ENCODE measurements at regions not wholly inside any gene's neighbourhood (a gene's known extent, or its start where the extent isn't known, plus 50 kb on each side); places are given as distances from the start of the nearest gene placed in this dataset.
"Not testable (repeated sequence)": the region's sequence is repeated elsewhere in the genome, so short reads cannot be mapped to it uniquely, and the experiment has no call there.

DNA sequence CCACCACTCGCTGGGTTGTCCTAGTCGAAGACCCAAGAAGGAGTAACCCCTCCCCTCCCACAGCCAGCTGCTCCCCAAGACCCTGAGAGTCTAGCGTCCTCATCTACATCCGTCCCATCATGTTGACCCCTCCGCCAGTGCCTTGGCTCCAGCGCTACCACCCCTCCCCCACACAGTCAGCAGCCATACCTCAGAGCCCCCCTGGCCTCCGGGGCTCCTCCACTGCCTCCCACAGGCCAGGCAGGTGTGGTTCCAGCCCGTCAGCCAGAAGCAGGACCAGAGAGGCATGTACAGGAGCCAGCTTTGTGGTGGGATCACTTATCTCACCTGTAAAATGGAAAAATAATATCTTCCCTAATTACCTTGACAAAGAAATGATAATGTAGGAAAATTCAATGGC lies 51.5 kb upstream of the PHF21B start:
- no peak for DNase-seq

DNA sequence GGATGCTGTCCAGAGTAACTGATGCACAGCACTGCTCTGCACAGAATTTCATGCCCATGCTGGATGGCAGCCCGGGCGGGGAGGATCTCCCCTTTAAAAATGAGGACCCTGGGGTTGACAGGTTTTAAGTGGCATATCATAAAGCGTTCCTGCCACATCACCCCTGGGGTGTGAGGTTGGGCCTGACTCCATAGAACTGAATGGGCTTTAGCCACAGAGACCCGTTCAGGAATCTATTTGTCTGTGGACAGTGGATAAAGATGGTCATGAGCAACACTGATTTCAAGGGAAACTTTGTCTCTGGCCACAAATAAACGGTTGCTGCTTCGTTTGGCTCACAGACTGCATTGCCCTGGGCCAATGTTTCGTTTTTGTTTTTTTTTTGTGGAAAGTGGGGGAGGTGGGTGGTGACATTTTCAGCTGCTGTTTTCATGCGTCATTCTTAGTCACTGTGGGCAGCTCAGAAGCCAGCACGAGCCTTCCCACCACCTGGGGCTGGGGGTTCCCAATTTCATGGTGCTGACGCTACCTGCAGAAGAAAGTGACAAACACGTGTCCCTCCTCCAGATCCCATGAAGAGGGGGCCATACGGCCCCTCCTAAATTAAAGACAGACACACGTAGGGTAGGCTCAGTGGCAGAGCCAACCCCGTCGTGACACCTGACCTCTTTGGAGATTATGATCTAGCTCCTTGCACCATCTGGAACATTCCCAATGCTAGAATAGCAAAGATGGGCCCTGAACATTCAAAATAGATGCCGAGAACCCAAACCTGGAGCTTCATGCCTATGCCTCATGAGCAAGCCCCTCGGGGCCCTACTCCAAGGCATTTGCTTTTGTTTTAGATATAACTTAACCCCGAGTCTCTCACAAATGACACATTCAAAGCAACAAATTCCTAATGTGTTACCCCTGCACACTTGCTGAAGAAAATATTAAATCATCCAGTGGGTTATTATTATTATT lies 54.8 kb upstream of the PHF21B start:
- DNase-seq, result no peak

DNA sequence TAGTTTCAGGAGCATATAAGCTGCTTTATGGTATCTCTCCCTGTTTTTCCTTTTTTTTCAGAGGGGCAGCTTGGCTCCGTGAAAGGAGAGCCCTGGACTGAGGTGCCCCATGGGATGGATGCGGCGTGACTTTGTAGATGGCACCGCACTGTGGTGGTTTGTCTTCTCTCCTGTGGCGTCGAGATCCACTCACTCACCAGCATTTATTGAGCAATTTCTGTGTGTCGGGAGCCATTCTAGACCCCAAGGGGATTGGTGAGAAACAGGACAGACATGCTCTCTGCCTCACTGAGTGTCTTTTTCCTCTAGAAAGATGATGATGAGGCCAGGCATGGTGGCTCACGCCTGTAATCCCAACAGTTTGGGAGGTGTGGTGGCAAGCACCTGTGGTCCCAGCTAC lies 55.9 kb upstream of the PHF21B start:
- no peak for DNase-seq

DNA sequence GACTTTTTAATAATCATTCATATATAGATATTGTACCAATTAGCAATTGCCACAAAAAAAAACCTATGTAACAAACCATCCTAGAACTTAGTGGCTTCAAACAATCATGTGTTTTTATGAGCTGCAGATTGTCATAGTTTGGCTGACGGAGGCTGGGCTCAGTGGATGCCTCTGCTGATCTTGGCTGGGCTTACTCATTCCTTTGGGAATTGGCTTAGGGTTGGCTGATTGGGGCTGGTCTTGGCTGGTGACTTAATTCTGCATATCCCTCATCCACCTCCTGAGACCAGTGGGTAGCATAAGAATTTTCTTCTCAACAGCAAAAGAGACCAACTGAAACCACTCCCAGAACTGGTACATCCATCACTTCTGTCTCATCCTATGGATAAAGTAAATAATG lies 57.9 kb upstream of the PHF21B start:
- DNase-seq, result no peak

DNA sequence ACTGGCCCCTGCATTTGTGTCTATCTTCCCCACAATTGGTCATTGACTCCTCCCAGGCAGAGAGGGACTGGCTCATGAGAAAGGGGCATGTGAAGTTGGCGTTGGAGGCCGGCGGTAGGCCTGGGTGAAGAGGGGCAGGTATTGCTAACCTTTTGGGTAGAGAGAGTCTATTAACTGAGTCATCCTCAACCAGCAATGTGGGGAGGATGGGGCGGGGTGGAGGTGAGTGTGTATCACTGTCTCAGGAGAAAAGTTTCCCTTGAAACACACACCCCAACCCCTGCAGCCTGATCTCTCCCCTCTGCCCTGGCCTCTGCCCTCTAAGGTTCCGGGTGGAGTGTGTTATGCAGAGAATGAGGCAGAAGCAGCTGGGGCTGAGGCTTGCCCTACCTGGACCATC lies 60.1 kb upstream of the PHF21B start:
- DNase-seq, result no peak

DNA sequence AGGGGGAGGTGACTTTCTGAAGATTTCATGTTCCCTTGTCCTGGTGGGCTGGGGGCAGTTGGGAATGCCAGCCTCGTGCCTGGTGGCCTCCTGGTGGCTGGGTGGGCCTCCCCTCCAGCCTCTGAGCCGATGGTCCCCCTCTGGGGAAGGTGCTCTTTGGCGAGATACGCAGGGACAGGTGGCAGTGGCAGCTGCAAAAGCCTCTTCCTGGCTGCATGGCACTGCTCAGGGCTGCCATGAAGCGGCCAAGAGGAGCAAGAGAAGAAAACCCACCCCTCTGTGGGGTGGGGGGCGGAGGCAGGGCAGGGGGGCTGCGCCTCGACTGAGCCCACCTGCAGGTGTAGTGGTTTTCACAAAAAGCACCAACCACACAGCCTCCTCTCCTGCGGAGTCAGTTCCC lies 61.8 kb upstream of the PHF21B start:
- no peak for DNase-seq

DNA sequence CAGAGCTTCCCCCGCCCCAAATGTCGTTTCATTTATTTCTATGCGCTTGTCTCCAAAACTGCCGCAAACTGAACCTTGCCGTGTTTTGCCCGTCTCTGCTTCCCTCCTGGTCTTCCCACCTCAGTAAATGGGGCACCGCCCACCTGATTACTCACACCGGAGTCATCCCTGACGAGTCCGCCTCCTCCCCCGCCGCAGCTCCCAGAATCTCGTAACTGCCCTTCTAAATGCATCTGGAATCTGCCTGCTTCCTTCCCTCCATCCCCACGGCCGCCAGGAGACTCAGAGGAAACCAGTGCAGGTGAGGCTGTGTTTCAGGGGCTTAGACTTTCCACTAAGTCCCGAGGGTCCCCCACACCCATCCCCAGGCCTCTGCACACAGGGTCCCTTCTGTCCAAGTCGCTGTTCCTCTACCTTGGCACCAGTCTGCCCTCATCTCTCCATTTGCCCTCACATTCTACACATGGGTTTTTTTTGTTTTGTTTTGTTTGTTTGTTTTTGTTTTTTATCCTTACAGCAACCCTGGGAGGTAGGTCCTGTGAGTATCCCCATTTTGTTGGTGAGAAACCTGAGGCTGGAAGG lies 62.6 kb upstream of the PHF21B start:
- DNase-seq, result no peak

DNA sequence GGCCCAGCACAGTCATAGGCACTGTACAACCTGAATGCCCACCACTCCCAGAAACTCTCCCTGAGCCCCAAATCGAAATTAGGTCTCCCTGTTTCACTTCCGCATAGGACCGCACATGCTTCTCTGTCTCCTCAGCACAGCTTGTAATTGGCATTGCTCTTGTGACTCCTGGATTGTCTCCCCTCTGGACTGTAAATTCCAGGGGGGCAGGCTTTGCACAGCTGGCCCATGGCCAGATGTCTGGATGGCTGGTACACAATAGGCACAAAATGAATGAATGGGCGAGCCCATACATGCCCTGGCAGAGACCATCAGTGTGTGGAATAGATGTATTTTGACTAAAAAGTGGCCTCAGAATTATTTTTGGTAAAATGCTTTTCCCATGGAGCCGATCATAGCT lies 63.3 kb upstream of the PHF21B start:
- DNase-seq, result no peak

DNA sequence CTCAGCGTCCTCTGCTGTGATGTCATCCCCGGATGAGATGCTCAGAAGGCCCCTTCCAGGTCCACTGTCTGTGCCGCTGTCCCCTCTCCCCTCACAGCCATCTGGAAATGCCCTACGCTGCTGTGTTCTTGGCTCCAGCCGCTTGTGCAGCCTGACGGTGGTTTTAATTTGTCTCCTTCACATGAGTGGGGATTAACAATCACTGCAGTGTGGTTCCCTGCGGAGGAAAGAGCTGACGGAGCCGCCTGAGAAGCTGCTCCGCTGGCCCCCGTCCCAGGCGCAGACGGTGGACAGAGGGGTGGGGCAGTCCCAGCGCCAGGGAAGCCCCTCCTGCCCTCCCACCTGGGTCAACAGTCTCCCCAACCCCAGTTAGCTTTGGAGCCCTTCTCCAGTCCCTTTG lies 67.5 kb upstream of the PHF21B start:
- peak in 1 of 2 experiments; percentile 53 for DNase-seq

DNA sequence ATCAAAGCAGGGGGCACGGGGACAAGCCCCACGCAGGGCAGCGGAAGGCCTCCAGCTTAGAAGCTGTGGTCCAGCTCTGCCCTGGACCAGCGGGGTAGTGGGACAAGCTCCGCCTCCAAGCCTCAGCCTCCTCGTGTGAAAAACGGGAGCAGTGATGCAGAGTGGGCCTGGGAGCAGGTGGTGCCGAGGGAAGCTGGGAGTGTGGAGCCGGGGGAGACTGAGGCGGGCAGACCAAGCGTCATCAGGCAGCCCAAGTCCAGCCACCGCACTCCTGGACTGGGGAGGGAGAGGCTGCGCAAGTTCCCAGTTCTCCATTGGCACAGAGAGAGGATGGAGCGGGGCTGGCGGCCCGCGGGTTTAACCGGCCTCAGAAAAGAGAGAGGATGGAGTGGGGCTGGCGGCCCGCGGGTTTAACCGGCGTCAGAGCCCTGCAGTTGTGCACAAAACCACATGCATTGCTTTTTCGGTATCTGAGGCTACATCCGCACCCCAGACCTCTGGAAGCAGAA lies 68.1 kb upstream of the PHF21B start:
- no peak for DNase-seq

DNA sequence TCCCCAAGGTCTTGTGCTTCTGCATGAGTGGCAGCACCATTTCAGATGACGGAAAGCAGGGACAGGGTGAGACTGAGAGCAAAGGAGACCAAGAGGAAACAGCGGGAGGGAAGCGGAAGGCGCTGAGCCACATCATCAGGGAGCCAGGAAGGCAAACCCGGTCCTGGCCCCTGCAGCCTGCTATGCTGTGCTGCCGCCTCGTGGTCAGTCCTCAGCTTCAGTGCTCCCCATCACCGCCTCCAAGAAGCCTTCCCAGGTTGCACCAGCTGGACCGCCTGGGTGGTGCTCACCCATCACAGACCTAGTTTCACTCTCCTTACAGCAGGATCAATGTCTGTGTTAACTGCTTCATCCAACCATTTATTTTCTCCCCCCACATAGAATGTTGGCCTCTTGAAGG lies 73.0 kb upstream of the PHF21B start:
- no peak for DNase-seq

DNA sequence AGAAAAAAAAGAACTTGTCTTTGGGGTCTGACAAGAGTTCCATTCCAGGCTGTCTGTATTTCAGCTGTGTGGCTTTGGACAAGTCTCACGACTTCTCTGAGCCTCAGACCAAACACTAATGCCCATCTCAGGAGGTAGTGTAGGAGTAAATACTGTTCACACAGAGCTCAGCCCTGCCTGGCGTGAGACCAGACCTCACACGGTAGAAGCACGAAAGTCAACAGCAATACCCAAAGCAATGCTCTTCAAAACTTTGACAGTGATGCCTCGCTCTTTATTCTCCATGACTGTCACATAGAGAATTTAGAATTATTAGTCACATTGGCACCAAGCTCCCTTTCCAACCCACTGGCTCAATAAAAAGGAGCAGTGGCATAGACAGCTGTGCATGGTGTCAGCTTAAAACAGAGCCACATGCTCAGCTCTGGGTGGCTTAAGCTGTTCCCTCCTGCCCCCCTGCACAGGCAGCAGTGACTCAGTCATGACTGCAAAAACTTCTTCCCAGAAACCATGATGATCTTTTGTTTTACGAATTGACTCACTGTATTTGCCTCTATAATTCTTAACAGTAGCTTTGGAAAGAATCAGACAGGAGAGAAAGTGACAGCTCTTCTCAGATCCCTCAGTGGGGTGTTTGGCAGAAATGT lies 74.0 kb upstream of the PHF21B start:
- peak in 1 of 2 experiments; percentile 26 for DNase-seq

DNA sequence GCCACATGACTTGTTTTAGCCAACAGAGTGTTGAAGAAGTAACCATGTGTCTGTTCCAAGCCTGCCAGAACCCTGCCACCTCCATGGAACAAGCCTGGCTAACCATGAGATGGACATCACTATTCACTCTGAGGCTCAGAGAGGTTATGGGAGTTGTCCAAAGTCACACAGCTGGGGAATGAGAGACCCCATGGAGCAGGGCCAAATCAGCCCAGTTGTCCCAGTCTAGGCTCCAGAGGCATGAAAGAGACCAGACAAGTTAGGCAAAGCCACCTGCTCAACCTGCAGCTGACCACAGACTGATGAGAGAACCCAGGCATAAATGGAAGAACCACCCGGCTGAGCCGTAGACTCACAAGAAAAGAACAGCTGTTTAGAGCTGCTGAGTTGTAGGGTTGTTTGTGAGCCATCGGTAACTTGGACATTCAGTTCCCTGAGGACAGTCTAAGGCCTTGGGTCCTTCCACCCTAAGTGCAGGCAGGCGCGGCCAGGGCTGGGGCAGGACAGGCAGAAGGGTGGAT lies 74.7 kb upstream of the PHF21B start:
- no peak for DNase-seq

DNA sequence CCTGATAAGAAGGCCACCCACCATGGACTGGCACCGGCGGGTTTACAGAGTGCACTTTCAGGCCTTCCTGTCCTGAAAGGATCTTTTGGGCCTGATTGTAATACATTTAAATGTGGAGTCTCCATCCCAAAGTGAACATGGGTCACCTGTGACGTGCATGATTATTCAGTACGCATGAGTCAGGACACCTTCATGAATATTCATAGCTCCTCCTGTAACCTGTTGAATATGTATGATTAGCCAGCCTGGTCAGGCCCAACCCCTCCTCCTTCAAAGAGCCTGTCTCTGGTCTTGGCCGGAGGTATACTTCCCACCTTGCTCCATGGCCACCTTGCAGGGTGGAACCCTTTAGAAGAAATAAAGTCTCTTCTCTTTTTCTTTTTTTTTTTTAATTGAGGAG lies 75.9 kb upstream of the NUP50 start:
- DNase-seq, result no peak

DNA sequence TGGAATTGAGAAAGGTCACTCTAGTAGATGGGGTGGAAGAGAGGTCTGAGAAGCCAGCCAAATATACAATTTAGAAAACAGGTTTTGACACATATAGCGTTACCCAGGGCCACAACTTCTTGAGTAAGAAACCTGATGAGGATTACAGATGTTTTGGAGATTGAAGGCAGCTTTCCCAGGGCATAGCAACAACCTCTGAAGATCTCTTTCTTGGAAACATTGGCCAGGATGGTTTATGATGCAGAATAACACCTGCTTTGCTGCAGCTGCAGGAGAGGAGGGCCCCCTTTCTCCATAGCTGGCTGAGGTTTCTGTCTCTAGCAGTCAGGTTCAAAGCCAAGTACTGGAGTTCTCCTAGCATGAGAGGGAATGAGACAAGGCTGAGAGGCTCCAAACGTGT lies 75.1 kb upstream of the NUP50 start:
- no peak for DNase-seq

DNA sequence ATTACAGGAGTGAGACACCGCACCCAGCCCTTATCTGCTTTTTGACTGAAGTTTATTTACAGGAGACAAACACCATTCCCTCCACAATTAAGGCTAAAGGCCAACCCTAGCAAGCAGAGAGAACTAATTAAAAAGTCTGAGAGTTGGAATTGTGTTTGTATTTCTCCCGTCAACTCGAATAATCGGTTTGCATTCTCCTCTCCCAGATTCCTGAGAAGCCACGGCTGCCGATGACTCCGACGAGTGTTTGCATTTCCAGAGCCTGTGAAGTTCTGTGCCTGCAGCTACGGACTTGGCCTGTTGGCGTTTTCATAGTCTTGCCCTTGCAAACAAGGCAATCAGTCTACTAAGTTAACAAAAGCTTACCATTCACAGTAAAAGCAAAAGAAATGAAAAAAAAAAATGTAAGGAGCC lies 73.2 kb upstream of the NUP50 start:
- DNase-seq, result no peak

DNA sequence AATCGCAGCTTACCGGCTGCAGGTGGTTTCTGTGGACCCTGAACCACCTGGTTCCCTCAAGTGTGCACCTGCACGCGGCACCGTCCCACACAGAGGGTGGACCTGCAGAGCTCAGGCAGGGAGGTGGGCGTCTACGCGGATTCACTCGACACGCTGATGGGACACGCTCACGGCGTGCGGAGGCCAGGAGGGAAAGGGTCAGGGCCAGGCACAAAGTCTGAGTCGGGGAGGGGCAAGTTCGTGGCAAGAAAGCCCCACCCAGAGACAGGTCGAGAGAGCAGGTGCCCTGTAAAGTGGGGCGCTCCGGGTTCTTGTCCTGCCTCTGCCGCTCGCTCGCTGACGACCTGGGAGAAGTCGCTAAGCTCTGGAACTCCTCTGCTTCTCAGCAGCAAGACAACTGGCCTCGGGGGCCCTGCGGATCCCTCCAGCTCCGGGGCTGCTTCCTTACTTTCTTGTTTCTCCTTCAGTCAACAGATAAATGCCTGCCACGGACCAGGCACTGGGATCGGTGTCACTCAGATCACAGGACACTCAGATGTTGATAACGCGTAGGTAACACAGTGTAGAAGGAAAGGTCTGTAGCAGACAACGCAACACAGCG lies 72.4 kb upstream of the NUP50 start:
- DNase-seq, result no peak

DNA sequence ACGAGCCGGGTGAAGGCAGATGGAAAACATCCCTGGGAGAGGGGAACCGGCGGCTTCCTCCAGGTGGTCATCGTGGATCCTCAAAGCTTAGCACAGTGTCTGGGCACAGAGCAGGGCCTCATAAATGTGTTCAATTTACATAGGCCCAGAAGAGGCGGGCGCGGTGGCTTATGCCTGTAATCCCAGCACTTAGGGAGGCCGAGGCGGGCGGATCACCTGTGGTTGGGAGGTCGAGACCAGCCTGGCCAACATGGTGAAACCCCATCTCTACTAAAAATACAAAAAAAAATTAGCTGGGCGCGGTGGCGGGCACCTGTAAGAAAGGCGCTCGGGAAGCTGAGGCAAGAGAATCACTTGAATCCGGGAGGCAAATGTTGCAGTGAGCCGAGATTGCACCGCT lies 71.8 kb upstream of the NUP50 start:
- DNase-seq, result not testable (repeated sequence)

DNA sequence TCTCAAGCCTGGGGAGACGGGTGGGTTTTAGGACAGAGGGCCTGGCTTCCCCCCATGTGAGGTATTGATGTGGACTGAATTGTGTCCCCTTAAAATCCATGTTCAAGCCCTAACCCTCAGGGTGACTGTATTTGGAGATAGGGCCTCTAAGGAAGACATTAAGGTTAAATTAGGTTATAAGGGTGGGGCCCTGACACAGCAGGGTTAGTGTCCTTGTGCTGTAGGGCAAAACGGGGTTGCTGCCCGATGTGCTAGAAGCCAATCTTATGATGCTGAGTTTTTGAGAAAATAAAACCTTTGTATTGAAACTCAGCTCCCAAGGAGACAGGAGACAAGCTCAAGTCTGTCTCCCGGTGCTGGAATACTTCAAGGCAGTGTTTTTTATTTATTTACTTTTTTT lies 71.1 kb upstream of the NUP50 start:
- DNase-seq, result no peak

DNA sequence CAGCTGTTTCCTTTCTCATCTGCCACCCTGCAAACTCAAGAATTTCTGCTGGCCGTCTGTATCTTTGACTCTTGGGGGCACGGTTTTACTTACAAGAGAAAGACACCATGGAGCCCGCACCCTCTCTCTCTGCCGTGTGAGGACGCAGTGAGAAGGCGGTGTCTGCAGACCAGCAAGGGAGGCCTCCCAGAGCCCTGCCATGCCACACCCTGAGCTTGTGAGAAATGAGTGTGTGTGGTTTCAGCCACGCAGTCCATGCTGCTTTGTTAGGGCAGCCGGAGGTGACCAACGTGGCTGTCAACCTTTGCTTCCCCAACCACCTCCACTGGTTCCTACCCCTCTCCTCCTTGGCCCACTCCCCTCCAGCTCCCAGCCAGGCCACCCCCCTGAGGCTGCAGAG lies 70.1 kb upstream of the NUP50 start:
- DNase-seq, result no peak

DNA sequence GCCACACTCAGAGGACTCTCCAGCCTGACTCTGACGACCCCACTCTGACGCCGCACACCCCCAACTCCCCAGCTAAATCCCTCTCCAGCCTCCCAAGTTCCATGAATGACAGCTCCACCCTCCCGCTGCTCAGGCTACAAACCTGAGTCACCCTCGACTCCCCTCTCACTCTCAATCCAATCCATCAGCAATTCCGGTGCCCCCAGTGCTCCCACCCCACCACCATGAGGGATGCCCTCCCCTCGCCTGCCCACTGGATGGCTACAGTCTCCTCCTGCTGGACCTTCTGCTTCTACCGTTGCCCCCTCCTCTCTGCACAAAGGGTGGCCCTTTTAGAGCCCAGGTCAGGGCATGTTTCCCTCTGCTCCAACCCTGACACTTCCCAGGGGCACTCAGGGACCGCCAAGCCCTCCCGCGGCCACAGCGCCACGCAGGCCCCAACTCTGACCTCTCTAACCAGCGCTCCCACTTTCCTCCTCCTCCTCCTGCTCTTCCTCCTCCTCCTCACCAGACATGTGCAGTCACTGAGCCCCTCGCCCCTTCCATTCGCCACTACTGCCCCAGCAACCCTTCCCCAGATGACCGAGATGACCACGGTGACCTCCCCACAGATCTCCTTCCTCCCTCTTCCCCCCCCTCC lies 69.5 kb upstream of the NUP50 start:
- no peak for DNase-seq

DNA sequence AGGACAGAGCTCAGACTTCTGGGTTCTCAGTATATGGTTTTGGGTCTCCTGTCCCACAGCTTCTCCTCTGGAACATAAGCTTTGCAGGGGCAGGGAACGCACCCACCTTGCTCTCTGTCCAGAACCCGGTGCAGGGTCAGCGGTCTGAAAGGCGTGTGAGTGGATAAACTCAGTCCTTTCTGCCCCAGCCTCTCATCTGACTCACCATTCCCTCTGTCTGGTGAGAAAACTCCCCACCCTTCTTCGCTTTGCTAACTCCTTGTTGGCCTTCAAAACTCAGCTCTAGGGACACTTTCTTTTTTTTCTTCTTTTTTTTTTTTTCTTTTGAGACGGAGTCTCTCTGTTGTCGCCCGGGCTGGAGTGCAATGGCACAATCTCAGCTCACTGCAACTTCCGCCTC lies 68.9 kb upstream of the NUP50 start:
- no peak for DNase-seq
